ENCODE measurements at regions not wholly inside any gene's neighbourhood (a gene's known extent, or its start where the extent isn't known, plus 50 kb on each side); places are given as distances from the start of the nearest gene placed in this dataset.

DNA sequence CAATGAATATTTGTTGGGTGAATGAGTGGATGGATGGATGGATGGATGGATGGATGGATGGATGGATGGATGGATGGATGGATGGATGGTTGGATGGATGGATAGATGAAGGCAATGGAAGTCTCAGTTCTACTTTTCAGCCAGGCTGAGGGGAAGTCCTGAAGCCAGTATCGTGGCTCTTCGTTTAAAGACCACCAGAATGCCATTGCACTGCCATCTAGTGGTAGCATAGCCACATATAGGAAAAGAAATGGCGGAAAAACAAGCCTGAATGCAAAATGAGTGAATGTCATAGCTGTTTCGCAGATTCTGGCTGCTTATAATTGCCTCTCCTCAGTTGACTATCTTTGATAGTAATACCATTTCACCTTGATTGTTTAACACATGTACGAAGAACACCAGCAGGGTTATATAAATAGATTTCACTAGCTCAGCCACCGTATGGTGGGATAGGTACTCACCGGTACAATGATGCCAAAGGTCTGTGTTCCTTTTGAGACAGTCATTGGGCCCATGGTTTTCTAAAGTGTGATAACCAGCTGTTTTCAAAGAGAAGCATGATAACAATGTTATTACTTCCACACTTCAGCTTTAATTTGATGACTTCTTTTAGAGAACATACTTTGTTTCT lies 62.3 kb upstream of the GREB1L start:
- peak; percentile 84 for DNase-seq (ENCODE audit: low spot score)
- 38% methylated on average over 7 of the region's 7 CpGs for WGBS (ENCODE audit: low lambda C conversion rate, missing lambda C conversion rate)
- H3K9me2 ChIP-seq (replicated peaks; ENCODE audit: insufficient read depth), result no peaks in the 10 kb centered on the region
- H3K36me3 ChIP-seq (replicated peaks; ENCODE audit: insufficient read depth, low read depth), result no peaks in the 10 kb centered on the region
- H3K79me2 ChIP-seq, result no peaks in the 10 kb centered on the region
- TF ChIP-seq EZH2 (IDR thresholded peaks at IDR 0.05; ENCODE audit: borderline replicate concordance) (no peak), EZH2phosphoT487 (IDR thresholded peaks at IDR 0.05; ENCODE audit: low read depth, severe bottlenecking, unreplicated experiment) (no peak), CTCF (IDR thresholded peaks at IDR 0.05; ENCODE audit: poor library complexity) (peak; percentile 84)
- H3K9me3 ChIP-seq (ENCODE audit: low read depth), result no peaks in the 10 kb centered on the region
- H3K27ac ChIP-seq, result no peak overlapping the region
- no peak overlapping the region for H2AFZ ChIP-seq
- no peaks in the 10 kb centered on the region for H3K4me1 ChIP-seq (ENCODE audit: insufficient read depth)
- H3K4me2 ChIP-seq, result no peak overlapping the region
- no peaks in the 10 kb centered on the region for H4K20me1 ChIP-seq (ENCODE audit: insufficient read depth, poor library complexity, severe bottlenecking)
- H3K4me3 ChIP-seq, result no peak overlapping the region
- H3K27me3 ChIP-seq, result no peaks in the 10 kb centered on the region

DNA sequence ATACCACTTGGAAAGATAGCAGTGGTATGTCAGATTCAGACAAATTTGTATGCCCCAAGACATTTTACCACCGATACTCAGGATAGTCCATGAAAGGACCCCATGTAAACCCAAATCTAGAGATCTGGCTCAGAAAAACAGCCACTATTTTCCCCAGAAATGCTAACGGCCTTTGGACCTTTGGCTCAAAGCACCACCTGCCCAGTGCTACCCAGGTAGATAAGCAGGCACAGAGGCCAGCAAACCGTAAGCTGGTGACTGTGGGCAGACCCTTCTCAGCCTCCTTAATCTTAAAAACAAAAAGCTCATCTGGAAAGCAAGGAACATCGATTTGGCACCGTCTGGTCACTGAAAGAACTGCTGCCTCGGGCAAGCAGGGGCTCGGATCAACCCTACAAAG lies 61.4 kb upstream of the GREB1L start:
- no peak overlapping the region for H3K27ac ChIP-seq
- WGBS (ENCODE audit: low lambda C conversion rate, missing lambda C conversion rate), result 71% methylated on average over 7 of the region's 7 CpGs
- H3K9me2 ChIP-seq (replicated peaks; ENCODE audit: insufficient read depth), result no peaks in the 10 kb centered on the region
- H3K36me3 ChIP-seq (replicated peaks; ENCODE audit: insufficient read depth, low read depth), result no peaks in the 10 kb centered on the region
- H3K9me3 ChIP-seq (ENCODE audit: low read depth), result no peaks in the 10 kb centered on the region
- no peak for DNase-seq (ENCODE audit: low spot score)
- H3K4me3 ChIP-seq, result no peak overlapping the region
- no peaks in the 10 kb centered on the region for H3K4me1 ChIP-seq (ENCODE audit: insufficient read depth)
- H2AFZ ChIP-seq, result no peak overlapping the region
- H4K20me1 ChIP-seq (ENCODE audit: insufficient read depth, poor library complexity, severe bottlenecking), result no peaks in the 10 kb centered on the region
- no peaks in the 10 kb centered on the region for H3K27me3 ChIP-seq
- H3K4me2 ChIP-seq, result no peak overlapping the region
- TF ChIP-seq CTCF (IDR thresholded peaks at IDR 0.05; ENCODE audit: poor library complexity), result no peak
- no peak for TF ChIP-seq EZH2phosphoT487 (IDR thresholded peaks at IDR 0.05; ENCODE audit: low read depth, severe bottlenecking, unreplicated experiment)
- TF ChIP-seq EZH2 (IDR thresholded peaks at IDR 0.05; ENCODE audit: borderline replicate concordance), result no peak
- no peaks in the 10 kb centered on the region for H3K79me2 ChIP-seq

GRCh38 chr18:21181766-21182165 lies 60.3 kb upstream of the GREB1L start:
- Histone ChIP-seq H3K4me2 (no peak overlapping the region), H3K27me3 (no peaks in the 10 kb centered on the region), H3K27ac (no peak overlapping the region), H3K4me1 (ENCODE audit: insufficient read depth) (no peaks in the 10 kb centered on the region), H4K20me1 (ENCODE audit: insufficient read depth, poor library complexity, severe bottlenecking) (no peaks in the 10 kb centered on the region), H3K9me3 (ENCODE audit: low read depth) (no peaks in the 10 kb centered on the region), H2AFZ (no peak overlapping the region), H3K36me3 (replicated peaks; ENCODE audit: insufficient read depth, low read depth) (no peaks in the 10 kb centered on the region), H3K4me3 (no peak overlapping the region), H3K9me2 (replicated peaks; ENCODE audit: insufficient read depth) (no peaks in the 10 kb centered on the region), H3K79me2 (no peaks in the 10 kb centered on the region)
- no peak for DNase-seq (ENCODE audit: low spot score)
- WGBS (ENCODE audit: low lambda C conversion rate, missing lambda C conversion rate), result 83% methylated on average over 3 of the region's 3 CpGs
- no peak for TF ChIP-seq EZH2phosphoT487 (IDR thresholded peaks at IDR 0.05; ENCODE audit: low read depth, severe bottlenecking, unreplicated experiment)
- TF ChIP-seq CTCF (IDR thresholded peaks at IDR 0.05; ENCODE audit: poor library complexity), result no peak
- TF ChIP-seq EZH2 (IDR thresholded peaks at IDR 0.05; ENCODE audit: borderline replicate concordance), result no peak

All from hepatocyte (in vitro differentiated cells).